PC-3 (cell line): ENCODE measurements at regions not wholly inside any gene's neighbourhood (a gene's known extent, or its start where the extent isn't known, plus 50 kb on each side); places are given as distances from the start of the nearest gene placed in this dataset.

Experiments
- EZH2 ChIP-seq: fragments of 300-600 bp; sonication (generic); IDR thresholded peaks from one replicate; pipeline ENCODE4 v1.6.1; 2017; ENCODE audit warnings: antibody characterized with exemption, mild to moderate bottlenecking, low read length; ENCODE audit not compliant: unreplicated experiment
- EZH2phosphoT487 ChIP-seq: fragments of 300-600 bp; sonication (generic); IDR thresholded peaks from 2 replicates; pipeline ENCODE4 v1.6.1; 2018; ENCODE audit warnings: mild to moderate bottlenecking, antibody characterized with exemption, low read length, borderline replicate concordance
- TF ChIP-seq, protein P1 (sequence below): fragments of 300-600 bp; sonication (generic); conservative IDR thresholded peaks from 2 replicates; pipeline ENCODE4 v1.5.1; 2017; ENCODE audit warnings: antibody characterized with exemption, low read depth, mild to moderate bottlenecking, low read length

GRCh38 chr5:34487956-34488355 lies 168.2 kb upstream of the RAI14 start:
- TF ChIP-seq, protein P1, sequence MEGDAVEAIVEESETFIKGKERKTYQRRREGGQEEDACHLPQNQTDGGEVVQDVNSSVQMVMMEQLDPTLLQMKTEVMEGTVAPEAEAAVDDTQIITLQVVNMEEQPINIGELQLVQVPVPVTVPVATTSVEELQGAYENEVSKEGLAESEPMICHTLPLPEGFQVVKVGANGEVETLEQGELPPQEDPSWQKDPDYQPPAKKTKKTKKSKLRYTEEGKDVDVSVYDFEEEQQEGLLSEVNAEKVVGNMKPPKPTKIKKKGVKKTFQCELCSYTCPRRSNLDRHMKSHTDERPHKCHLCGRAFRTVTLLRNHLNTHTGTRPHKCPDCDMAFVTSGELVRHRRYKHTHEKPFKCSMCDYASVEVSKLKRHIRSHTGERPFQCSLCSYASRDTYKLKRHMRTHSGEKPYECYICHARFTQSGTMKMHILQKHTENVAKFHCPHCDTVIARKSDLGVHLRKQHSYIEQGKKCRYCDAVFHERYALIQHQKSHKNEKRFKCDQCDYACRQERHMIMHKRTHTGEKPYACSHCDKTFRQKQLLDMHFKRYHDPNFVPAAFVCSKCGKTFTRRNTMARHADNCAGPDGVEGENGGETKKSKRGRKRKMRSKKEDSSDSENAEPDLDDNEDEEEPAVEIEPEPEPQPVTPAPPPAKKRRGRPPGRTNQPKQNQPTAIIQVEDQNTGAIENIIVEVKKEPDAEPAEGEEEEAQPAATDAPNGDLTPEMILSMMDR: no peak
- TF ChIP-seq EZH2phosphoT487: no peak
- TF ChIP-seq EZH2: no peak
